ENCODE measurements at regions not wholly inside any gene's neighbourhood (a gene's known extent, or its start where the extent isn't known, plus 50 kb on each side); places are given as distances from the start of the nearest gene placed in this dataset.

- Histone ChIP-seq H3K36me3 (ENCODE audit: insufficient read depth, low read length) (no peaks in the 10 kb centered on the region), H3K27me3 (ENCODE audit: control insufficient read depth in 1 of 2, insufficient read depth in 2 of 2, low read length in 2 of 2) (no peaks in the 10 kb centered on the region), H3K4me1 (ENCODE audit: insufficient read depth, low read length) (no peaks in the 10 kb centered on the region), H3K27ac (ENCODE audit: low read depth in 1 of 2, low read length in 2 of 2) (no peak overlapping the region), H3K9me3 (ENCODE audit: control insufficient read depth in 1 of 2, insufficient read depth in 1 of 2, low read length in 2 of 2) (no peaks in the 10 kb centered on the region), H3K4me3 (ENCODE audit: low read length) (no peak overlapping the region)
- intact Hi-C loops (cut with DNase I, micrococcal nuclease): no loop called here
- H3K9me3 Mint-ChIP-seq: no peaks in the 10 kb centered on the region
- ATAC-seq (ENCODE audit: poor library complexity): no peak
- H3K27ac Mint-ChIP-seq: no peak overlapping the region
- CTCF ChIA-PET: no interaction called here
- TF ChIP-seq CTCF (IDR thresholded peaks at IDR 0.05): no peak
- no peaks in the 10 kb centered on the region for H3K4me1 Mint-ChIP-seq (ENCODE audit: low read depth)
- no peak overlapping the region for H3K4me3 Mint-ChIP-seq
- H3K27me3 Mint-ChIP-seq: peaks cover 6% of the 10 kb centered on the region
- H3K36me3 Mint-ChIP-seq (ENCODE audit: low read depth): no peaks in the 10 kb centered on the region
- no peak for DNase-seq
- POLR2A ChIA-PET: no interaction called here
Measured at GRCh38 chr1:244106837-244107493, 55.9 kb downstream of the ZBTB18 start.

GRCh38 chr1:244111027-244111426, 59.9 kb downstream of the ZBTB18 start:
- H3K4me1 Mint-ChIP-seq (ENCODE audit: low read depth): no peaks in the 10 kb centered on the region
- no peak overlapping the region for H3K4me3 Mint-ChIP-seq
- TF ChIP-seq CTCF (IDR thresholded peaks at IDR 0.05): no peak
- DNase-seq: no peak
- Histone ChIP-seq H3K36me3 (ENCODE audit: insufficient read depth, low read length) (no peaks in the 10 kb centered on the region), H3K27me3 (ENCODE audit: control insufficient read depth in 1 of 2, insufficient read depth in 2 of 2, low read length in 2 of 2) (no peaks in the 10 kb centered on the region), H3K4me3 (ENCODE audit: low read length) (no peak overlapping the region), H3K27ac (ENCODE audit: low read depth in 1 of 2, low read length in 2 of 2) (no peak overlapping the region), H3K9me3 (ENCODE audit: control insufficient read depth in 1 of 2, insufficient read depth in 1 of 2, low read length in 2 of 2) (no peaks in the 10 kb centered on the region), H3K4me1 (ENCODE audit: insufficient read depth, low read length) (no peaks in the 10 kb centered on the region)
- peaks cover 6% of the 10 kb centered on the region for H3K27me3 Mint-ChIP-seq
- intact Hi-C loops (cut with DNase I, micrococcal nuclease): no loop called here
- H3K36me3 Mint-ChIP-seq (ENCODE audit: low read depth): no peaks in the 10 kb centered on the region
- ChIA-PET POLR2A (no interaction called here), CTCF (no interaction called here)
- no peak overlapping the region for H3K27ac Mint-ChIP-seq
- no peaks in the 10 kb centered on the region for H3K9me3 Mint-ChIP-seq
- no peak for ATAC-seq (ENCODE audit: poor library complexity)

GRCh38 chr1:244112041-244112440, 61.0 kb downstream of the ZBTB18 start:
- no peak overlapping the region for H3K27ac Mint-ChIP-seq
- CTCF ChIA-PET: no interaction called here
- no peak for ATAC-seq (ENCODE audit: poor library complexity)

More at GRCh38 chr1:244112041-244112440, 61.0 kb downstream of the ZBTB18 start:
- H3K27me3 ChIP-seq (ENCODE audit: control insufficient read depth in 1 of 2, insufficient read depth in 2 of 2, low read length in 2 of 2): no peaks in the 10 kb centered on the region
- no peak overlapping the region for H3K27ac ChIP-seq (ENCODE audit: low read depth in 1 of 2, low read length in 2 of 2)
- no peaks in the 10 kb centered on the region for H3K4me1 Mint-ChIP-seq (ENCODE audit: low read depth)
- no peak overlapping the region for H3K4me3 ChIP-seq (ENCODE audit: low read length)
- intact Hi-C loops (cut with DNase I, micrococcal nuclease): no loop called here
- no peaks in the 10 kb centered on the region for H3K4me1 ChIP-seq (ENCODE audit: insufficient read depth, low read length)
- POLR2A ChIA-PET: no interaction called here
- no peaks in the 10 kb centered on the region for H3K36me3 ChIP-seq (ENCODE audit: insufficient read depth, low read length)
- peaks cover 6% of the 10 kb centered on the region for H3K27me3 Mint-ChIP-seq
- no peak for TF ChIP-seq CTCF (IDR thresholded peaks at IDR 0.05)
- H3K9me3 Mint-ChIP-seq: peaks cover 3% of the 10 kb centered on the region
- no peaks in the 10 kb centered on the region for H3K9me3 ChIP-seq (ENCODE audit: control insufficient read depth in 1 of 2, insufficient read depth in 1 of 2, low read length in 2 of 2)
- no peak overlapping the region for H3K4me3 Mint-ChIP-seq
- DNase-seq: no peak
- no peaks in the 10 kb centered on the region for H3K36me3 Mint-ChIP-seq (ENCODE audit: low read depth)

Measured in CD4-positive, alpha-beta T cell (primary cell).